ENCODE measurements at regions not wholly inside any gene's neighbourhood (a gene's known extent, or its start where the extent isn't known, plus 50 kb on each side); places are given as distances from the start of the nearest gene placed in this dataset.

- in situ Hi-C loops (cut with HindIII; ENCODE audit: low sequenced_read_pairs), result no loop called here
- no peak for DNase-seq (ENCODE audit: low read depth)
- no peak overlapping the region for H3K4me3 ChIP-seq (ENCODE audit: low read depth, low read length)
- no peak for TF ChIP-seq CTCF (IDR thresholded peaks at IDR 0.05; ENCODE audit: low read depth, low read length, missing control alignments)
These were observed 159.9 kb upstream of the SLC25A13 start for GRCh38 chr7:96481796-96482195.

- no peak for DNase-seq (ENCODE audit: low read depth)
- no peak for TF ChIP-seq CTCF (IDR thresholded peaks at IDR 0.05; ENCODE audit: low read depth, low read length, missing control alignments)
- H3K4me3 ChIP-seq (ENCODE audit: low read depth, low read length), result no peak overlapping the region
- in situ Hi-C loops (cut with HindIII; ENCODE audit: low sequenced_read_pairs), result no loop called here
These were observed 157.2 kb upstream of the SLC25A13 start for GRCh38 chr7:96479015-96479645.

GRCh38 chr7:96471606-96472005, 149.7 kb upstream of the SLC25A13 start:
- DNase-seq (ENCODE audit: low read depth), result no peak
- H3K4me3 ChIP-seq (ENCODE audit: low read depth, low read length), result no peak overlapping the region
- TF ChIP-seq CTCF (IDR thresholded peaks at IDR 0.05; ENCODE audit: low read depth, low read length, missing control alignments), result no peak
- in situ Hi-C loops (cut with HindIII; ENCODE audit: low sequenced_read_pairs), result no loop called here

GRCh38 chr7:96452146-96452545, 130.2 kb upstream of the SLC25A13 start:
- in situ Hi-C loops (cut with HindIII; ENCODE audit: low sequenced_read_pairs), result no loop called here
- H3K4me3 ChIP-seq (ENCODE audit: low read depth, low read length), result no peak overlapping the region
- TF ChIP-seq CTCF (IDR thresholded peaks at IDR 0.05; ENCODE audit: low read depth, low read length, missing control alignments), result no peak
- DNase-seq (ENCODE audit: low read depth), result no peak

- TF ChIP-seq CTCF (IDR thresholded peaks at IDR 0.05; ENCODE audit: low read depth, low read length, missing control alignments), result no peak
- in situ Hi-C loops (cut with HindIII; ENCODE audit: low sequenced_read_pairs), result no loop called here
- DNase-seq (ENCODE audit: low read depth), result no peak
- no peak overlapping the region for H3K4me3 ChIP-seq (ENCODE audit: low read depth, low read length)
These were observed 127.2 kb upstream of the SLC25A13 start for GRCh38 chr7:96449094-96449493.

- no peak overlapping the region for H3K4me3 ChIP-seq (ENCODE audit: low read depth, low read length)
- TF ChIP-seq CTCF (IDR thresholded peaks at IDR 0.05; ENCODE audit: low read depth, low read length, missing control alignments), result no peak
- in situ Hi-C loops (cut with HindIII; ENCODE audit: low sequenced_read_pairs), result no loop called here
- DNase-seq (ENCODE audit: low read depth), result no peak
These were observed 125.3 kb upstream of the SLC25A13 start for GRCh38 chr7:96447109-96447645.
